ENCODE measurements at regions not wholly inside any gene's neighbourhood (a gene's known extent, or its start where the extent isn't known, plus 50 kb on each side); places are given as distances from the start of the nearest gene placed in this dataset.

DNA sequence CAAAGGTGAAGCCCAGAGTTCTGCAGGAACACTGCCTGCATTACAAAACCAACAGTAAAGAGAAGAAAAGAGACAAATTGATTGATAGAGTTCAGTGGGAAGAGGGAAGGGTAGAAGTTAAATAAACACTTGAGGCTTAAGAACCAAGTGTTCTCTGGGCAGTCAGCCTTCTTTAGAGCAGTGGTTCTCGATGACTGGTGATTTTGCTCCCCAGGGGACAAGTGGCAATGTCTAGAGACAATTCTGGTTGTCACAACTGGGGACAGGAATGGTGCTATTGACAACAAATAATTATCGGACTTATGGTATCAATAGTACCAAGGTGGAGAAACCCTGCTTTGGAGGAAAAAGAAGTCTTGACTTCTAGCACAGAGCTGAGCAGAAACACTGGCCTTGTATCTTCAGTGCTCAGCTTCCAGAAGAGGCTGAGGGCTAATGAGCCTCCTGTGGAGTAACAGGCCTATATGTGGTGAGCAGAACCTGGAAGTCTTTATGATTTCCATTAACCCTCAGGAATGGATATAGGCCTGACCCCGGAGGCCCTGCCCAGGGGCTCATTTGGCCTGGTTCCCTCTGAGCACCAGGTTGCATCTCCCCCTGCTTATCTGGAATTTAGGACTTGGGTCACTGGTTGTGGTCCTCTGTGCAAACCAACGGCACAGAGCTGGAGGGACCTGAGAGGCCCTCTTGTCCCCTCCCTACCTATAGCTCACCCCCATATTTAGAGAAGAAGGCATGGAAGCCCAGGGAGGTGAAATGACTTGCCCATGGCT, 204.6 kb upstream of the PWP1 start:
- Mint-ChIP-seq H3K27ac (no peak overlapping the region), H3K36me3 (ENCODE audit: insufficient read depth in 1 of 3, low read depth in 3 of 3) (no peaks in the 10 kb centered on the region), H3K4me3 (no peak overlapping the region), H3K9me3 (peaks cover 0 to 2% of the 10 kb centered on the region in 2 experiments; a peak in 1 of 5 replicates), H3K4me1 (0 out of 4 replicates have a peak, but pooled peaks cover 0 to 3% of the 10 kb centered on the region in 2 experiments), H3K27me3 (ENCODE audit: low read depth) (peaks cover 46% of the 10 kb centered on the region)
- no peak overlapping the region for H3K18ac ChIP-seq (ENCODE audit: insufficient read length, low read depth, low read length)
- no peak overlapping the region for H3K27ac ChIP-seq (ENCODE audit: insufficient read length, low read depth, low read length)
- H2BK12ac ChIP-seq (ENCODE audit: insufficient read length, low read depth, low read length) = no peak overlapping the region
- TF ChIP-seq, protein P1, sequence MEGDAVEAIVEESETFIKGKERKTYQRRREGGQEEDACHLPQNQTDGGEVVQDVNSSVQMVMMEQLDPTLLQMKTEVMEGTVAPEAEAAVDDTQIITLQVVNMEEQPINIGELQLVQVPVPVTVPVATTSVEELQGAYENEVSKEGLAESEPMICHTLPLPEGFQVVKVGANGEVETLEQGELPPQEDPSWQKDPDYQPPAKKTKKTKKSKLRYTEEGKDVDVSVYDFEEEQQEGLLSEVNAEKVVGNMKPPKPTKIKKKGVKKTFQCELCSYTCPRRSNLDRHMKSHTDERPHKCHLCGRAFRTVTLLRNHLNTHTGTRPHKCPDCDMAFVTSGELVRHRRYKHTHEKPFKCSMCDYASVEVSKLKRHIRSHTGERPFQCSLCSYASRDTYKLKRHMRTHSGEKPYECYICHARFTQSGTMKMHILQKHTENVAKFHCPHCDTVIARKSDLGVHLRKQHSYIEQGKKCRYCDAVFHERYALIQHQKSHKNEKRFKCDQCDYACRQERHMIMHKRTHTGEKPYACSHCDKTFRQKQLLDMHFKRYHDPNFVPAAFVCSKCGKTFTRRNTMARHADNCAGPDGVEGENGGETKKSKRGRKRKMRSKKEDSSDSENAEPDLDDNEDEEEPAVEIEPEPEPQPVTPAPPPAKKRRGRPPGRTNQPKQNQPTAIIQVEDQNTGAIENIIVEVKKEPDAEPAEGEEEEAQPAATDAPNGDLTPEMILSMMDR (conservative IDR thresholded peaks at IDR 0.05) = no peak
- H3K56ac ChIP-seq (ENCODE audit: insufficient read length, low read depth, low read length) = no peak overlapping the region
- H3K4me2 ChIP-seq (ENCODE audit: insufficient read depth, insufficient read length, low read length) = no peak overlapping the region
- H3K79me1 ChIP-seq (ENCODE audit: insufficient read depth, low read depth, low read length, poor library complexity, severe bottlenecking) = no peaks in the 10 kb centered on the region
- H3K9me3 ChIP-seq (ENCODE audit: control insufficient read depth, low read depth, low read length) = no peaks in the 10 kb centered on the region
- H3K23me2 ChIP-seq (ENCODE audit: insufficient read length, low read depth, low read length, poor library complexity, severe bottlenecking) = no peaks in the 10 kb centered on the region
- H4K8ac ChIP-seq (replicated peaks; ENCODE audit: insufficient read length, low read depth, low read length) = no peak overlapping the region
- no peaks in the 10 kb centered on the region for H3K4me1 ChIP-seq (ENCODE audit: insufficient read depth, low read length)
- no peak overlapping the region for H3T11ph ChIP-seq (ENCODE audit: low read length)
- no peak overlapping the region for H4K5ac ChIP-seq (ENCODE audit: insufficient read length, low read depth, low read length)
- H4K91ac ChIP-seq (ENCODE audit: insufficient read length, low read depth, low read length) = no peak overlapping the region
- no peaks in the 10 kb centered on the region for H4K20me1 ChIP-seq (ENCODE audit: control insufficient read depth, insufficient read depth, insufficient read length)
- no peak overlapping the region; the same call in 1 of the 2 replicates for H3K14ac ChIP-seq (ENCODE audit: insufficient read depth, low read length)
- no peak overlapping the region for H2BK5ac ChIP-seq (ENCODE audit: insufficient read length, low read length)
- H2BK15ac ChIP-seq (ENCODE audit: low read depth, low read length) = no peak overlapping the region
- H3K9ac ChIP-seq (ENCODE audit: extremely low read depth, insufficient read length, low read length) = no peak overlapping the region
- H3K4ac ChIP-seq (ENCODE audit: low read depth, low read length) = no peak overlapping the region
- DNase-seq = no peak
- no peak overlapping the region for H2BK120ac ChIP-seq (ENCODE audit: low read depth, low read length, poor library complexity, severe bottlenecking)
- no peak overlapping the region for H3K23ac ChIP-seq (ENCODE audit: insufficient read length, low read depth, low read length)
- H3K79me2 ChIP-seq (ENCODE audit: insufficient read depth, low read length) = no peaks in the 10 kb centered on the region
- H2AK5ac ChIP-seq (ENCODE audit: insufficient read length, low read length) = no peak overlapping the region
- no peak overlapping the region for H2AFZ ChIP-seq (ENCODE audit: low read length)
- no peak overlapping the region for H2BK20ac ChIP-seq (ENCODE audit: low read depth, low read length, poor library complexity, severe bottlenecking)
- WGBS (ENCODE audit: extremely low coverage, insufficient read length, low lambda C conversion rate) = no CpG with 5 or more reads among the region's 4 CpGs
- 0 out of 2 replicates have a peak, but pooled peaks cover 2% of the 10 kb centered on the region for H3K27me3 ChIP-seq (ENCODE audit: insufficient read depth, low read length)

Measured in H9 (cell line).